GM12878 (cell line): ENCODE measurements at regions not wholly inside any gene's neighbourhood (a gene's known extent, or its start where the extent isn't known, plus 50 kb on each side); places are given as distances from the start of the nearest gene placed in this dataset.

Experiments used
- ATAC-seq: fragments of 200-7000 bp; cut with Tn5 transposase; 3 replicates; pipeline ENCODE4 v1.9.1; 2020; ENCODE audit warnings: mild to moderate bottlenecking, moderate library complexity
- BruUV-seq: library from RNA; stranded (reverse); fragments of 400-500 nt; replicated peaks from 2 replicates; lab custom pipeline; 2021; lab: Mats Ljungman, UMichigan
- CTCF ChIA-PET: fragments of 300-600 bp; sonication (Branson Sonifier 250); formaldehyde crosslinking; extraction: SDS; loops from one replicate; lab custom pipeline; 2021; ENCODE audit warnings: inconsistent platforms; lab: Yijun Ruan, JAX
- POLR2A ChIA-PET: fragments of 350-600 bp; formaldehyde crosslinking; extraction: SDS; loops from one replicate; lab custom pipeline; 2021; ENCODE audit warnings: inconsistent platforms; lab: Charles Lee
- RAD21 ChIA-PET: fragments of 300-600 bp; sonication (Branson Sonifier 250); formaldehyde crosslinking; loops from one replicate; lab custom pipeline; 2023; ENCODE audit warnings: antibody characterized with exemption; ENCODE audit not compliant: unreplicated experiment; lab: Charles Lee
- SMC1A ChIA-PET: fragments of 300-600 bp; sonication (Branson Sonifier 250); formaldehyde crosslinking; loops from one replicate; lab custom pipeline; 2023; ENCODE audit not compliant: unreplicated experiment, uncharacterized antibody; lab: Charles Lee
- DNase-seq: peaks from one replicate; pipeline ENCODE4 v3.0.0-alpha.2; 2011; ENCODE audit warnings: low read depth, low spot score
- FAIRE-seq: peaks from 3 replicates; lab custom pipeline; 2011; peaks lifted over from hg19 to GRCh38; lab: Jason Lieb, UNC
- H2AFZ ChIP-seq: 2 replicates; pipeline ENCODE4 v1.6.0; 2011; ENCODE audit warnings: low read depth, low read length, control low read depth; ENCODE audit not compliant: control insufficient read depth
- H3K27ac ChIP-seq: 2 replicates; pipeline ENCODE4 v1.5.1; 2011; ENCODE audit warnings: control low read depth; ENCODE audit not compliant: control insufficient read depth, insufficient read depth
- H3K27me3 ChIP-seq, 2 experiments: replicated peaks in 1 of 2; 2 replicates each; pipeline versions ENCODE4 v1.6.0 to v1.6.1; 2011; ENCODE audit warnings: low read length in 1 of 2; ENCODE audit not compliant: control insufficient read depth in 2 of 2, insufficient read depth in 2 of 2
- H3K36me3 ChIP-seq, 2 experiments: 2 replicates each; pipeline ENCODE4 v1.5.1; 2011; ENCODE audit warnings: low read length in 1 of 2; ENCODE audit not compliant: control insufficient read depth in 2 of 2, insufficient read depth in 2 of 2
- H3K4me1 ChIP-seq: 2 replicates; pipeline ENCODE4 v1.6.1; 2011; ENCODE audit warnings: mild to moderate bottlenecking, low read length, moderate library complexity, mixed read lengths; ENCODE audit not compliant: control insufficient read depth, insufficient read depth
- H3K4me2 ChIP-seq: 2 replicates; pipeline ENCODE4 v1.6.0; 2011; ENCODE audit warnings: control low read depth; ENCODE audit not compliant: control insufficient read depth, insufficient read depth
- H3K4me3 ChIP-seq: fragments of 200-600 bp; sonication (generic); 2 replicates; pipeline ENCODE4 v1.5.1; 2016
- H3K79me2 ChIP-seq: 2 replicates; pipeline ENCODE4 v1.6.0; 2011; ENCODE audit warnings: low read length; ENCODE audit not compliant: control insufficient read depth, insufficient read depth
- H3K9ac ChIP-seq: 2 replicates; pipeline ENCODE4 v1.8.0; 2011; ENCODE audit warnings: low read length, control low read depth, mixed read lengths; ENCODE audit not compliant: control insufficient read depth, insufficient read depth
- H3K9me3 ChIP-seq: replicated peaks from 3 replicates; pipeline ENCODE4 v1.5.1; 2011; ENCODE audit warnings: mild to moderate bottlenecking, low read length; ENCODE audit not compliant: control insufficient read depth, insufficient read depth
- H4K20me1 ChIP-seq: 2 replicates; pipeline ENCODE4 v1.6.0; 2011; ENCODE audit not compliant: control insufficient read depth, insufficient read depth
- BRCA1 ChIP-seq: IDR thresholded peaks from 2 replicates; pipeline ENCODE4 v1.6.1; 2011; ENCODE audit warnings: low read depth, low read length, improper control_type of control experiment
- CHD4 ChIP-seq: fragments of 200-600 bp; sonication (generic); IDR thresholded peaks from 2 replicates; pipeline ENCODE4 v1.6.1; 2016; ENCODE audit warnings: mild to moderate bottlenecking
- DPF2 ChIP-seq: fragments of 450-650 bp; IDR thresholded peaks from 2 replicates; pipeline ENCODE4 v1.6.1; 2017; ENCODE audit warnings: mild to moderate bottlenecking
- FOXM1 ChIP-seq: IDR thresholded peaks from 2 replicates; pipeline ENCODE4 v1.6.1; 2012; ENCODE audit warnings: low read depth, mild to moderate bottlenecking, inconsistent platforms, low read length, moderate library complexity
- HCFC1 ChIP-seq: fragments of 150-350 bp; IDR thresholded peaks from 2 replicates; pipeline ENCODE4 v1.6.1; 2014; ENCODE audit warnings: low read length
- KDM1A ChIP-seq: fragments of 200-600 bp; sonication (generic); IDR thresholded peaks from 2 replicates; pipeline ENCODE4 v1.6.1; 2016; ENCODE audit warnings: borderline replicate concordance
- MTA3 ChIP-seq: IDR thresholded peaks from 2 replicates; pipeline ENCODE4 v1.6.1; 2012; ENCODE audit warnings: low read length, inconsistent platforms, borderline replicate concordance
- MYC ChIP-seq: IDR thresholded peaks from 2 replicates; pipeline ENCODE4 v1.6.1; 2011; ENCODE audit warnings: mild to moderate bottlenecking, low read length, moderate library complexity, inconsistent platforms; ENCODE audit not compliant: insufficient read depth, insufficient replicate concordance, insufficient read length, severe bottlenecking
- PAX8 ChIP-seq: fragments of 450-650 bp; IDR thresholded peaks from 2 replicates; pipeline ENCODE4 v1.6.1; 2017; ENCODE audit warnings: mild to moderate bottlenecking, moderate library complexity
- PML ChIP-seq: IDR thresholded peaks from 2 replicates; pipeline ENCODE4 v1.6.1; 2012; ENCODE audit warnings: low read length, inconsistent platforms
- POLR2A ChIP-seq: IDR thresholded peaks from 2 replicates; pipeline ENCODE4 v1.6.1; 2011; ENCODE audit warnings: low read depth, mild to moderate bottlenecking, low read length
- RB1 ChIP-seq: fragments of 450-650 bp; formaldehyde crosslinking; IDR thresholded peaks from 2 replicates; pipeline ENCODE4 v1.6.1; 2017; ENCODE audit warnings: mild to moderate bottlenecking, borderline replicate concordance
- RBBP5 ChIP-seq: fragments of 200-600 bp; sonication (generic); conservative IDR thresholded peaks from 2 replicates; pipeline ENCODE4 v1.6.1; 2016
- RFX5 ChIP-seq: IDR thresholded peaks from 2 replicates; pipeline ENCODE4 v1.6.1; 2011; ENCODE audit warnings: low read depth, low read length, improper control_type of control experiment
- RUNX3 ChIP-seq: IDR thresholded peaks from 2 replicates; pipeline ENCODE4 v1.6.1; 2012; ENCODE audit warnings: low read length, inconsistent platforms
- SMAD1 ChIP-seq: fragments of 450-650 bp; IDR thresholded peaks from 2 replicates; pipeline ENCODE4 v1.6.1; 2018; ENCODE audit warnings: mild to moderate bottlenecking, low read depth; ENCODE audit not compliant: partially characterized antibody
- SPI1 ChIP-seq: IDR thresholded peaks from 2 replicates; pipeline ENCODE4 v1.6.1; 2011; ENCODE audit warnings: low read depth, mild to moderate bottlenecking, low read length, moderate library complexity, borderline replicate concordance; ENCODE audit not compliant: insufficient read depth
- SRF ChIP-seq, 2 experiments: IDR thresholded peaks; 2 replicates each; pipeline ENCODE4 v1.6.1; 2011; ENCODE audit warnings: low read depth in 2 of 2, low read length in 2 of 2, mild to moderate bottlenecking in 1 of 2, moderate library complexity in 1 of 2
- SUZ12 ChIP-seq: fragments of 200-600 bp; sonication (generic); IDR thresholded peaks from one replicate; pipeline ENCODE4 v1.6.1; 2018; ENCODE audit warnings: antibody characterized with exemption, mild to moderate bottlenecking; ENCODE audit not compliant: unreplicated experiment
- ZNF24 ChIP-seq: fragments of 450-650 bp; IDR thresholded peaks from 2 replicates; pipeline ENCODE4 v1.6.1; 2017; ENCODE audit warnings: antibody characterized with exemption, mild to moderate bottlenecking
- ZNF622 ChIP-seq: fragments of 450-650 bp; IDR thresholded peaks from 2 replicates; pipeline ENCODE4 v1.6.1; 2017; ENCODE audit warnings: mild to moderate bottlenecking, inconsistent platforms
- ZZZ3 ChIP-seq: IDR thresholded peaks from 2 replicates; pipeline ENCODE4 v1.6.1; 2011; ENCODE audit warnings: low read depth; ENCODE audit not compliant: control insufficient read depth, insufficient read length
- WGBS: methylation state at CpG from one replicate; pipeline ENCODE4 v1.1.6; 2016; ENCODE audit warnings: low lambda C conversion rate; ENCODE audit not compliant: insufficient replicate concordance, insufficient coverage; ENCODE audit errors: missing lambda C conversion rate; 5-methylcytosine and 5-hydroxymethylcytosine counted together
- in situ Hi-C: fragments of 300-500 bp; cut with MboI; formaldehyde crosslinking; loops from 9 replicates; pipeline ENCODE4 v1.14.3; 2018; ENCODE audit warnings: mixed read lengths
- intact Hi-C: fragments of 100-400 bp; cut with micrococcal nuclease; formaldehyde crosslinking; loops from one replicate; pipeline ENCODE4 v1.14.2; 2022; ENCODE audit not compliant: unreplicated experiment
- TF ChIP-seq, protein P1 (sequence below): IDR thresholded peaks from 2 replicates; pipeline ENCODE4 v1.6.1; 2012; ENCODE audit warnings: low read length, inconsistent platforms

DNA sequence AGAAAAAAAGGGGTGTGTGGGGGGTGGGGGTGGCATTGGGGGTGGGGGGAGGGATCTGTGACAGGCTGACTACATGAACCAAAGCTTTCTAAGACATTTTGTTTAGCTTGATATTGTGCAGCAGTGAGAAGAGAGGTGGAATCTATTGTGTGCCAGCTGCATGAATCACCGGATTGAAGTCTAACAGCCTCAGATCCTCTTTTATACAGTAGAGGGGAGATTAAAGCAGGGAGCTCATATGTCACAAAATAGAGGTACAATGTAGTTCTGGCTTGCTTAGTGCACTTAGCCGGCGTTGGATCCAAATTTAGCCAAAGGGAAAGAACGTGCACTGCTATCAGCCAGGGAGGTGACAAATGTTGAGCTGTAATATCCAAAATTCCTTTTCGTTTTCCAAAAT is 404.2 kb upstream of the CITED2 start:
- SMC1A ChIA-PET, result interaction anchor here (0.9 to 1.3 kb wide), 3 partner anchors 8 to 177 kb away, joined by 3 to 4 read pairs (median 4); no protein-coding TSS in a partner anchor
- CTCF ChIA-PET, result no interaction called here
- Histone ChIP-seq H2AFZ (no peak overlapping the region), H3K9ac (no peak overlapping the region), H3K27ac (no peak overlapping the region), H4K20me1 (no peaks in the 10 kb centered on the region), H3K9me3 (no peaks in the 10 kb centered on the region), H3K36me3 (no peaks in the 10 kb centered on the region), H3K4me3 (no peak overlapping the region), H3K79me2 (no peaks in the 10 kb centered on the region), H3K4me1 (no peaks in the 10 kb centered on the region), H3K4me2 (no peak overlapping the region), H3K27me3 (no peaks in the 10 kb centered on the region)
- no peak for DNase-seq
- intact Hi-C loops (no loop called here), in situ Hi-C loops (no loop called here)
- TF ChIP-seq SMAD1 (no peak), BRCA1 (no peak), ZNF622 (no peak), ZNF24 (no peak), RBBP5 (no peak), FOXM1 (no peak), RUNX3 (no peak), RFX5 (no peak), RB1 (no peak)
- 45% methylated on average over 5 of the region's 5 CpGs for WGBS
- RAD21 ChIA-PET, result no interaction called here
- POLR2A ChIA-PET, result no interaction called here
- FAIRE-seq, result no peak
- no TSS peak for BruUV-seq
- no peak for ATAC-seq

DNA sequence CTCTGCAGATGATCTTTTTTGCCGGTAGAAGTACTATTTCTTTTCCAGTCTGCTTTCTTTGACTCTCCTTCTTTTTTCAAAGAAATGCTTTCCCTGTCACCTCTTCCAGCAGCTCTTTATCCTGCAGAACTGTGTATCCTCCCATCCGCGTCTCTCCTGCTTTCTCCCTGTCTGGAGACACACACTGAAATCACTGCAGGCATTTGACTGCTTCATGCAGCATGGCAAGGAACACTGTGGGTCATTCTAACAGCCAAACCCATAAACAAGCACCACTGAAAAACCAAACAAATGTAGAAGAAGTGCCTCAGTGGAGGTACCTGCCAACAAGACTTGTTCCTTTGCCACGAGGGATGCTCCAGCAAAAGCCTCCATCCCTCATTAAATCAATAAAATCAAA is 403.7 kb upstream of the CITED2 start:
- no TSS peak for BruUV-seq
- ChIA-PET POLR2A (no interaction called here), SMC1A (interaction anchor here (1.3 kb wide), 1 partner anchor 177 kb away, joined by 3 read pairs; no protein-coding TSS in a partner anchor), RAD21 (no interaction called here), CTCF (no interaction called here)
- no peak for DNase-seq
- no peak for ATAC-seq
- no peaks in the 10 kb centered on the region for H3K4me1 ChIP-seq
- no peak overlapping the region for H2AFZ ChIP-seq
- H3K9me3 ChIP-seq, result no peaks in the 10 kb centered on the region
- intact Hi-C loops (no loop called here), in situ Hi-C loops (no loop called here)
- 64% methylated on average over 4 of the region's 4 CpGs for WGBS
- no peaks in the 10 kb centered on the region for H3K36me3 ChIP-seq
- no peak overlapping the region for H3K4me2 ChIP-seq
- no peak overlapping the region for H3K9ac ChIP-seq
- H3K79me2 ChIP-seq, result no peaks in the 10 kb centered on the region
- FAIRE-seq, result no peak
- no peaks in the 10 kb centered on the region for H3K27me3 ChIP-seq
- no peaks in the 10 kb centered on the region for H4K20me1 ChIP-seq
- H3K4me3 ChIP-seq, result no peak overlapping the region
- no peak overlapping the region for H3K27ac ChIP-seq
- TF ChIP-seq MTA3 (no peak), SRF (IDR thresholded peaks at IDR 0.05; ENCODE audit: low read depth in 2 of 2, low read length in 2 of 2) (no peak), ZZZ3 (no peak), PML (no peak), POLR2A (no peak), SUZ12 (no peak), CHD4 (no peak), PAX8 (no peak), SMAD1 (no peak), HCFC1 (no peak), SPI1 (no peak), KDM1A (no peak), DPF2 (no peak), MYC (no peak)
- TF ChIP-seq, protein P1, sequence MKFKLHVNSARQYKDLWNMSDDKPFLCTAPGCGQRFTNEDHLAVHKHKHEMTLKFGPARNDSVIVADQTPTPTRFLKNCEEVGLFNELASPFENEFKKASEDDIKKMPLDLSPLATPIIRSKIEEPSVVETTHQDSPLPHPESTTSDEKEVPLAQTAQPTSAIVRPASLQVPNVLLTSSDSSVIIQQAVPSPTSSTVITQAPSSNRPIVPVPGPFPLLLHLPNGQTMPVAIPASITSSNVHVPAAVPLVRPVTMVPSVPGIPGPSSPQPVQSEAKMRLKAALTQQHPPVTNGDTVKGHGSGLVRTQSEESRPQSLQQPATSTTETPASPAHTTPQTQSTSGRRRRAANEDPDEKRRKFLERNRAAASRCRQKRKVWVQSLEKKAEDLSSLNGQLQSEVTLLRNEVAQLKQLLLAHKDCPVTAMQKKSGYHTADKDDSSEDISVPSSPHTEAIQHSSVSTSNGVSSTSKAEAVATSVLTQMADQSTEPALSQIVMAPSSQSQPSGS, result no peak
